GM21717 (cell line): ENCODE measurements at regions not wholly inside any gene's neighbourhood (a gene's known extent, or its start where the extent isn't known, plus 50 kb on each side); places are given as distances from the start of the nearest gene placed in this dataset.
"Not testable (repeated sequence)": the region's sequence is repeated elsewhere in the genome, so short reads cannot be mapped to it uniquely, and the experiment has no call there.

ENCODE experiments used
- ATAC-seq: cut with Tn5 transposase; IDR thresholded peaks from one replicate; pipeline ENCODE4 v1.9.1; 2021; ENCODE audit warnings: mild to moderate bottlenecking, moderate library complexity; ENCODE audit not compliant: unreplicated experiment

GRCh38 chr9:95680306-95680705 lies 163.5 kb upstream of the PTCH1 start:
- ATAC-seq, result not testable (repeated sequence)

GRCh38 chr9:95679874-95680273 lies 163.1 kb upstream of the PTCH1 start:
- no peak for ATAC-seq

- ATAC-seq, result no peak
Measured at GRCh38 chr9:95678759-95679158, 162.0 kb upstream of the PTCH1 start.

- ATAC-seq, result no peak
Measured at GRCh38 chr9:95670122-95670521, 153.4 kb upstream of the PTCH1 start.

- ATAC-seq, result no peak
Measured at GRCh38 chr9:95669253-95669652, 152.5 kb upstream of the PTCH1 start.

- no peak for ATAC-seq
Measured at GRCh38 chr9:95667789-95668188, 151.0 kb upstream of the PTCH1 start.

- no peak for ATAC-seq
Measured at GRCh38 chr9:95666785-95667155, 150.0 kb upstream of the PTCH1 start.

- ATAC-seq, result no peak
Measured at GRCh38 chr9:95666096-95666784, 149.5 kb upstream of the PTCH1 start.

- ATAC-seq, result no peak
Measured at GRCh38 chr9:95653246-95653645, 136.5 kb upstream of the PTCH1 start.

GRCh38 chr9:95650720-95651119 lies 133.9 kb upstream of the PTCH1 start:
- no peak for ATAC-seq

- no peak for ATAC-seq
Measured at GRCh38 chr9:95649801-95650213, 133.0 kb upstream of the PTCH1 start.

GRCh38 chr9:95648225-95648624 lies 131.5 kb upstream of the PTCH1 start:
- ATAC-seq, result no peak

- ATAC-seq, result no peak
Measured at GRCh38 chr9:95645992-95646391, 129.2 kb upstream of the PTCH1 start.

- no peak for ATAC-seq
Measured at GRCh38 chr9:95645579-95645978, 128.8 kb upstream of the PTCH1 start.

GRCh38 chr9:95644377-95644776 lies 127.6 kb upstream of the PTCH1 start:
- ATAC-seq, result no peak

- no peak for ATAC-seq
Measured at GRCh38 chr9:95643619-95644018, 126.8 kb upstream of the PTCH1 start.

GRCh38 chr9:95642189-95642588 lies 125.4 kb upstream of the PTCH1 start:
- no peak for ATAC-seq

- no peak for ATAC-seq
Measured at GRCh38 chr9:95641586-95641985, 124.8 kb upstream of the PTCH1 start.

GRCh38 chr9:95640336-95640735 lies 123.6 kb upstream of the PTCH1 start:
- no peak for ATAC-seq

- no peak for ATAC-seq
Measured at GRCh38 chr9:95635986-95636671, 119.4 kb upstream of the PTCH1 start.

GRCh38 chr9:95634536-95634935 lies 117.8 kb upstream of the PTCH1 start:
- no peak for ATAC-seq

GRCh38 chr9:95634114-95634513 lies 117.3 kb upstream of the PTCH1 start:
- no peak for ATAC-seq

GRCh38 chr9:95629585-95629984 lies 112.8 kb upstream of the PTCH1 start:
- no peak for ATAC-seq
